ENCODE measurements at regions not wholly inside any gene's neighbourhood (a gene's known extent, or its start where the extent isn't known, plus 50 kb on each side); places are given as distances from the start of the nearest gene placed in this dataset.

DNA sequence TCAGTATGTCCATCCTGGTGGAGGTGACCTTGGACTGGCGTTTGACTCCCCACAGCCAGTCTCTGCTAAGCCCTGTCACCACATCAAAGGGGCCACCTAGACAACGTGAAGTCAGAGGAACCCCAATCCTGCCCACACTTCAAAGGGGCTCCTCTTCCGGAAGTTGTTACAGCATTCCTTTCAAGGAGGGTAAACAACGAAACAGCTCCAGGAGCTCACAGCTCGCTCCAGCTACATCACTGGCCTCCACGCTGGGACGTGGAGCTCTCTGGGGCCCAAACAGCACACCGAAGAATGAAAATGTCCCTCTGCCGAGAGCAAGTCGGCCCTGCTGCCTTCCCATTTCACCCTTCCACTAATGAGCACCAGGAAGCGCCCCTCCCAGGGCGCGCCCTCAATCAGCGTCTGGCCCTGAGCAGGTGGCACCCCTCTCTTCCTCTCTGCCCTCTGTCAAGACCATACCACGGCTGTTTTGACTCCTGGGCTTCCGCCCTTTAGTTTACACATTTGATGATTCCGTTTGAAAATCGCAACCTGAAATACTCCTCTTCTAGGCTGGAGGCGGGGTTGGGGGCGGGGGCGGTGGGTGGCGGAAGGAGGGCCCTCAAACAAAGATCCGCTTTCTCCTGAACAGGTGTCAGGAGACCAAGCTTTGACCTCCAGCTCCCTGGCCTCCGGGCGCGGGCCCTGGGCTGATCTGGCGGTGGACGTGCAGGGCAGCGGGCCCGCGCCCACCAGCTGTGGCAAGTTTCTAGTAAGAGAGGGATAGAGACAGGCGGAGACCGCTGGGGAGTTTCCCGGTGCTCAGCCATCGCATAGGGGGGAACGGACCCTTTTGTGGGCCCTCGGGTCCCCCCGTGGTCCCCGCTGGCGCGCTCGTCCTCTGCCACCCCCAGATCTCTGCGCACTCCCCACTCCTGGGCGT lies 53.1 kb upstream of the KDM7A start (continued):
- TF ChIP-seq HNRNPUL1 (IDR thresholded peaks at IDR 0.05; ENCODE audit: low read depth, low read length) (no peak), FOXK2 (IDR thresholded peaks at IDR 0.05) (peak; percentile 87), GLMP (CRISPR knock-in tag; IDR thresholded peaks at IDR 0.05; ENCODE audit: borderline replicate concordance) (no peak), ZNF280D (CRISPR knock-in tag; IDR thresholded peaks at IDR 0.05) (peak; percentile 55; the same call in 1 of the 2 replicates), ZNF747 (CRISPR knock-in tag; IDR thresholded peaks at IDR 0.05; ENCODE audit: borderline replicate concordance) (peak; percentile 62; the same call in 1 of the 2 replicates), TERF1 (CRISPR knock-in tag; IDR thresholded peaks at IDR 0.05) (no peak), SMYD3 (CRISPR knock-in tag; IDR thresholded peaks at IDR 0.05) (peak; percentile 87), ZBTB40 (IDR thresholded peaks at IDR 0.05) (no peak), ZBTB40 (CRISPR knock-in tag; IDR thresholded peaks at IDR 0.05) (peak; percentile 72), NR2F2 (IDR thresholded peaks at IDR 0.05; ENCODE audit: borderline replicate concordance, low read depth) (peak; percentile 88), MIER2 (CRISPR knock-in tag; IDR thresholded peaks at IDR 0.05) (peak; percentile 82; the same call in 1 of the 2 replicates)
- TF ChIP-seq, protein P1, sequence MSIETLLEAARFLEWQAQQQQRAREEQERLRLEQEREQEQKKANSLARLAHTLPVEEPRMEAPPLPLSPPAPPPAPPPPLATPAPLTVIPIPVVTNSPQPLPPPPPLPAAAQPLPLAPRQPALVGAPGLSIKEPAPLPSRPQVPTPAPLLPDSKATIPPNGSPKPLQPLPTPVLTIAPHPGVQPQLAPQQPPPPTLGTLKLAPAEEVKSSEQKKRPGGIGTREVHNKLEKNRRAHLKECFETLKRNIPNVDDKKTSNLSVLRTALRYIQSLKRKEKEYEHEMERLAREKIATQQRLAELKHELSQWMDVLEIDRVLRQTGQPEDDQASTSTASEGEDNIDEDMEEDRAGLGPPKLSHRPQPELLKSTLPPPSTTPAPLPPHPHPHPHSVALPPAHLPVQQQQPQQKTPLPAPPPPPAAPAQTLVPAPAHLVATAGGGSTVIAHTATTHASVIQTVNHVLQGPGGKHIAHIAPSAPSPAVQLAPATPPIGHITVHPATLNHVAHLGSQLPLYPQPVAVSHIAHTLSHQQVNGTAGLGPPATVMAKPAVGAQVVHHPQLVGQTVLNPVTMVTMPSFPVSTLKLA (IDR thresholded peaks at IDR 0.05): peak; percentile 22; the same call in 1 of the 2 replicates

All from HepG2 (cell line).